ENCODE measurements at regions not wholly inside any gene's neighbourhood (a gene's known extent, or its start where the extent isn't known, plus 50 kb on each side); places are given as distances from the start of the nearest gene placed in this dataset.
"Not testable (repeated sequence)": the region's sequence is repeated elsewhere in the genome, so short reads cannot be mapped to it uniquely, and the experiment has no call there.

DNA sequence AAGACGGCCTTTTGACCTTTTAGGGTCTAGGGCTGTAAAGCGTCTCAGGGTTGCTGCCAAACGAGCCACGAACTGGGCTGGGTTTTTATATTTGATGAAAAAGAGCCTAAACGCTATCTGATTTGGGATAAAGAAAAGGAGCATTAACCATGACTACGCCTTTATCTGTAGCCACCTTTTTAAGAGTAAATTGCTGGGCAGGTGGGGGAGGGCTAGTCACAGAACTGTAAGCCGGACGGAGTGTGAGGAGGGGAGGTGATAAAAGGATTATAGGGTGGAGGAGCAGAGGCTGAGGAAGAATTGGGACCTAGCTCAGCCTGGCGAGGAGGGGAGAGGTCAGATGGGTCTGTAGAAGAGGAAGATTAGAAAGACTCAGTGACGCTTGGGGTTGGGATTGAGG is 419.5 kb upstream of the LMO3 start:
- TF ChIP-seq EZH2 (IDR thresholded peaks at IDR 0.05; ENCODE audit: borderline replicate concordance, low read depth, low read length); ZNF121 (CRISPR knock-in tag; conservative IDR thresholded peaks at IDR 0.05); FOXJ3 (CRISPR knock-in tag; IDR thresholded peaks at IDR 0.05): not testable (repeated sequence)
- TF ChIP-seq, protein P1, sequence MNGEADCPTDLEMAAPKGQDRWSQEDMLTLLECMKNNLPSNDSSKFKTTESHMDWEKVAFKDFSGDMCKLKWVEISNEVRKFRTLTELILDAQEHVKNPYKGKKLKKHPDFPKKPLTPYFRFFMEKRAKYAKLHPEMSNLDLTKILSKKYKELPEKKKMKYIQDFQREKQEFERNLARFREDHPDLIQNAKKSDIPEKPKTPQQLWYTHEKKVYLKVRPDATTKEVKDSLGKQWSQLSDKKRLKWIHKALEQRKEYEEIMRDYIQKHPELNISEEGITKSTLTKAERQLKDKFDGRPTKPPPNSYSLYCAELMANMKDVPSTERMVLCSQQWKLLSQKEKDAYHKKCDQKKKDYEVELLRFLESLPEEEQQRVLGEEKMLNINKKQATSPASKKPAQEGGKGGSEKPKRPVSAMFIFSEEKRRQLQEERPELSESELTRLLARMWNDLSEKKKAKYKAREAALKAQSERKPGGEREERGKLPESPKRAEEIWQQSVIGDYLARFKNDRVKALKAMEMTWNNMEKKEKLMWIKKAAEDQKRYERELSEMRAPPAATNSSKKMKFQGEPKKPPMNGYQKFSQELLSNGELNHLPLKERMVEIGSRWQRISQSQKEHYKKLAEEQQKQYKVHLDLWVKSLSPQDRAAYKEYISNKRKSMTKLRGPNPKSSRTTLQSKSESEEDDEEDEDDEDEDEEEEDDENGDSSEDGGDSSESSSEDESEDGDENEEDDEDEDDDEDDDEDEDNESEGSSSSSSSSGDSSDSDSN (IDR thresholded peaks at IDR 0.05; ENCODE audit: borderline replicate concordance in 1 of 2, low read depth in 2 of 2, low read length in 2 of 2), result not testable (repeated sequence)

All from K562 (cell line).